ENCODE measurements at regions not wholly inside any gene's neighbourhood (a gene's known extent, or its start where the extent isn't known, plus 50 kb on each side); places are given as distances from the start of the nearest gene placed in this dataset.

- TF ChIP-seq SIX5 (IDR thresholded peaks at IDR 0.05; ENCODE audit: borderline replicate concordance in 1 of 2, insufficient read depth in 1 of 2, low read depth in 1 of 2, low read length in 2 of 2) (no peak), MAX (CRISPR knock-in tag; IDR thresholded peaks at IDR 0.05) (no peak), FOXA1 (IDR thresholded peaks at IDR 0.05; ENCODE audit: borderline replicate concordance) (no peak), ZHX1 (conservative IDR thresholded peaks at IDR 0.05; ENCODE audit: low read length) (no peak), MXI1 (IDR thresholded peaks at IDR 0.05; ENCODE audit: low read depth, low read length) (no peak), ATF3 (IDR thresholded peaks at IDR 0.05) (no peak), ATF3 (CRISPR knock-in tag; conservative IDR thresholded peaks at IDR 0.05) (no peak), POLR2A (conservative IDR thresholded peaks at IDR 0.05) (no peak), CTCF (IDR thresholded peaks at IDR 0.05 in 2 of 3, conservative IDR thresholded peaks at IDR 0.05 in 1 of 3; ENCODE audit: insufficient read depth in 2 of 3, low read depth in 1 of 3, low read length in 3 of 3) (no peak), SAFB2 (IDR thresholded peaks at IDR 0.05; ENCODE audit: borderline replicate concordance, low read depth, low read length, severe bottlenecking) (no peak), ZBTB26 (CRISPR knock-in tag; IDR thresholded peaks at IDR 0.05) (no peak), KDM1A (IDR thresholded peaks at IDR 0.05) (no peak), EZH2 (IDR thresholded peaks at IDR 0.05; ENCODE audit: borderline replicate concordance, low read depth, low read length) (no peak), ETV5 (CRISPR knock-in tag; IDR thresholded peaks at IDR 0.05; ENCODE audit: low read depth) (no peak), THAP12 (CRISPR knock-in tag; IDR thresholded peaks at IDR 0.05) (no peak)
Observed at GRCh38 chr10:92789786-92790185, 58.5 kb upstream of the EXOC6 start.

All from K562 (cell line).